RPMI7951 (cell line): ENCODE measurements at regions not wholly inside any gene's neighbourhood (a gene's known extent, or its start where the extent isn't known, plus 50 kb on each side); places are given as distances from the start of the nearest gene placed in this dataset.

ENCODE experiments used
- DNase-seq: peaks from one replicate; pipeline ENCODE4 v3.0.0-alpha.2; 2012; ENCODE audit warnings: low read depth

- DNase-seq, result no peak
These were observed 132.9 kb downstream of the RHOU start for GRCh38 chr1:228867951-228868730.

DNA sequence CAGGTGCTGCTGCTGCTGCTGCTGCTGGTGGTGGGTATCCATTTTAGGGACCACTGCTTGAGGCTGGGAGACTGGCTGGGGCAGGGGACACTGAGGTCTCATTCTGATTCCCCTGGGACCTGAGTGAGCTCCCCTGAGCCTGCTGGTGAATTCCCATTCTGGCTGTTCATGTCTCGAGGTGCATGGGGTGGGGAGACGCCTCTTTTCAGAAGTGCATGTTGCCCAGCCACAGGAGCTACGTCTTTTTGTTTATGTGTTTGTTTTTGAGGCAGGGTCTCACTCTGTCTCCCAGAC is 133.4 kb downstream of the RHOU start:
- no peak for DNase-seq

GRCh38 chr1:228869312-228869824 is 134.1 kb downstream of the RHOU start:
- DNase-seq, result no peak

- DNase-seq, result no peak
These were observed 134.9 kb downstream of the RHOU start for GRCh38 chr1:228870041-228870713.

DNA sequence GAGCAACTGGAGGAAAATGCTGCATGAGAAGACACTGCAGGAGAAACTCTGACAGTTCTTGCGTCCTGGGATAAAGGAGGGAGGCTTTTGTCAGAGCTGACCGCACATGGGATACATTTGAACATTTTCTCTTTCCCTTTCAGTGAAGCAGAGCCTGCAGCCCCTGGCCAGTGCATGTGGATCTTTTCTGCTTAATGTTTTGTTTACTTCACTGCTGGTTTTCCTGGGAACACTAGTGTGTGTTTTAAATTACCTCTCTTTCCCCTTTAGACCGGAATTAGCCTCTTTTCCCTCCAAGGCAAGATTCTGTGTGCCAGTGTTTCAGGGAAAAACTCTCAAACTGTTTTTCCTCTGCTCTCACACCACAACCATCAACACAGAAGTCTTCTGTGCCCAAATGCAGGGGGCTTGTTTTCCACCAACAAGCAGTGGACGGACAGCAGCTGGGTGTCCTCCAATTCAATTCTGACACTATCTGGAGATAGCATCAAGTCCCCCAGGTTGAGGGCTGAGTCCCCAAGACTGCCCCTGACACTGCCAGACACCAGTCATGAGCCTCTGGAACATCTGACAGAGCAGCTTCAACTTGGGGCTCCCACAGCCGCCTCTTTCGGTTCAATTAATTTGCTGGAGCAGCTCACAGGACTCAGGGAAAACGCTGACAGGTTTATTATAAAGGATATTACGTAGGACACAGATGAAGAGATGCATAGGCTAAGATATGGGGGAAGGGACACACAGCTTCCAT is 136.2 kb downstream of the RHOU start:
- no peak for DNase-seq

DNA sequence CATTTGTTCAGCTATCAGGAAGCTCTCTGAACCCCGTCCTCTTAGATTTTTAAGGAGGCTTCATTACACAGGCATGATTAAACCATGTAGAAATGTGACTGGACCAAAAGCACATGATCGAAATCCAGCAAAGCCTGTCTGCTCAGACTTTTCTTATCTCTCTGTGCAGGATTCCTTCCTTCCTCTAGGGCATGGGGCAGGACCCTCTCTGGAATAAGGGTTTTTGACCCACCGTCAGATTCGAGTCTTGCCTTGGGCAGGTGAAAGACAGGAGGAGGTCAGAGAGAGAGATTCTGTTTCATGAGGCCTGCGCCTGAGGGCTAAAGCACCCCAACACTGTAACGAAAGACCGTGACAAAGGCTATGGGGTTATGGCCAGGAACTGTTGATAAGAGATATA is 136.8 kb downstream of the RHOU start:
- DNase-seq, result no peak

DNA sequence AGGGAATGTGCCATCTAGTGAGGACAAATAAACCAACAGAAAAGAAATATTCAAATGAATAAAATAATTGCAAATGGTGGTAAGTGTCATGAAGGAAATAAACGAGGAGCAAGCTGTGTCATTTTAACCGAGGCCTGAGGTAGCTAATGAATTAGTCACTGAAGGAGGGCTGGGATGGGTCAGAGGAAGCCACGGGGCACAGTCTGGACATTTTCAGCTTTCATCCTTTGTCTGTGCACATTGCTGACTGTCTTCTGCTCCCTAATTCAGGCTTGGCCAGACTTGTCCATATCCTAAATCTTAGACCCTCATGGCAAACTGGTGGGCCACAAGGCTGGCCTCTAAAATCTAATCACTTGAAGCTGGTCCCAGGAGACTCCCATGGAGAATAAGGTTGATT is 138.4 kb downstream of the RHOU start:
- DNase-seq, result no peak

DNA sequence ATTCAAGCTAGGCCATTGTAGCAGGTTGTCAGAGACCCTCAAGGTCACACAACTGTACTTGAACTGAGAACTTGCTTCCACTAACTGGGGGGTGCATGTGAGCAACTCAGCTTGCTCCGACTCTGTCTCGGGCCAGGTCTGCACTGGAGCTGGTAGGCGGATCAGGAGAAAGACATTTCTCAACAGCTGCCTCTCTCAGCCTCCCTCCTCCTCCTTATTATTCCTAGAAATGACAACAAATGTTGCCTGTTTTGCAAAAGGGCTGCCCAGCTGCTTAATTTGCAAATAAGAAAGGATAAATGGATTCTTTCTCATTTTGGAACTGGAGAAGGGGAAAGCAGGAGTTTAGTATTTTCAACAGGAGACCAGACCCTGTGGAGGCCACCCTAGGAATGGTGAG is 140.5 kb downstream of the RHOU start:
- DNase-seq, result no peak

- DNase-seq, result no peak
These were observed 140.9 kb downstream of the RHOU start for GRCh38 chr1:228876187-228876586.

GRCh38 chr1:228879164-228879563 is 143.9 kb downstream of the RHOU start:
- DNase-seq, result no peak

DNA sequence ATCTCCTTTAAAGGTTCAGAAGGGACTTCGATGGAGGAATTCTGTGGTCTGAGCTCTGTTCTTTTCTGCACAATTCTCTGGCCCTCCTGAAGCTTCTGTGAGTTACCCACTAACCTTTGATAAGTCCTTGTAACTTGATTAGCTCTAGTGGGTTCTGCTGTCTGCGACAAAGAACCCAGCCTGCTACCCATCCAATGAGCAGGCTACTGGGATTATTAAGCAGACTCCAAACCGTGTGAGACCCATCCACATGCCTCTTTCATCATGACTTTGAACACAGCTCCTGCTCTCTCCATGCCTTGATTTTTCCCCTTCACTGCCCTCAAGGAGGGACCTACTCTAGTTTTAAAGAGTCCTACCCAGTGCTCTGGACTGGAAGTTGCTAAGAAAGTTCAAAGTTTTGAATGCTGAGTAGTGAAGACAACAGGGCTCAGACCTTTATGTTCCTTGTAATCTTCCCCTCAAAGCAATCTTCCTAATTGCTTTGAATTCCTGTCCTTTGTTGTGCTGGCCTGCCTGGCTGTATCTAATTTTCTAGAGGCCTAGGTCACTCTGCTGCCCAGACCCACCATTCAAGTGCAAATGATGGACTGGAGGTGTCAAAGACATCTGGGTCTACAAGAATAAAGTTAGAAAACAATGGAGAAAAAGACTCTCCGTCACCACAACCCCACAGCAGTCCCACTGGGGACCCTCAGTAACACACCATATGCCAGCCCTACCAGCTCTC is 146.9 kb downstream of the RHOU start:
- no peak for DNase-seq

DNA sequence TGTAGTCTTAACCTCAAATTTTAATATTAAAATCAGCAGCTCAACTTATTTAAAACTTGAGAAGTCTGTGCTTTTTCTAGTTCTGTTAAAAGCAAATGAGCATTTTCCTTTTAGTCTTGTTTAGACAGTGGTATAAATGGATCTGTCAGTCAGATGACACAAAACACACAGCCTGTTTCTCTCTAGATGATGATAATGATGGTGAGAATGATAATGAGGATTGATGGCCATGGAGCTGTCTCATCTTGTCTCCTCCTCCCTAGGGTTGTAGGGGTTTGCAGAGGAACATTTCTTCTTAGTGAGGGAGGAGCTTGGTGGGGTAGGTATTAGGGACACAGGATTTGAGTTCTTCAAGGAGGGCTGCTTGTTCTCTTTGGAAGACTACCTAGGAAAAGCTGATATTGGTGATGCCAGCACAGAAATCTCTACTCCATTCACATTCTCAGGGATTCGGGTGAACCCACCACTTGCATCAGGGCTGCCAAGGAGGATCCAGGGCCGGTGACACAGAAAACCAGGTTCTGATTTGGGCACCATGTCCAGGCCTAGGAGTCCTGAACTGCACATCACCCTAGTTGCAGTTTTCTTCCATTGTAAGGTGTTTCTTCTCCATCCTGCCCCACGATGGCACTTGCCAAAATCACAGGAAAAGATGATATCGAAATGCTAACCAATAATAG is 147.6 kb downstream of the RHOU start:
- no peak for DNase-seq

GRCh38 chr1:228883535-228883934 is 148.3 kb downstream of the RHOU start:
- no peak for DNase-seq

- no peak for DNase-seq
These were observed 148.9 kb downstream of the RHOU start for GRCh38 chr1:228884196-228884595.

DNA sequence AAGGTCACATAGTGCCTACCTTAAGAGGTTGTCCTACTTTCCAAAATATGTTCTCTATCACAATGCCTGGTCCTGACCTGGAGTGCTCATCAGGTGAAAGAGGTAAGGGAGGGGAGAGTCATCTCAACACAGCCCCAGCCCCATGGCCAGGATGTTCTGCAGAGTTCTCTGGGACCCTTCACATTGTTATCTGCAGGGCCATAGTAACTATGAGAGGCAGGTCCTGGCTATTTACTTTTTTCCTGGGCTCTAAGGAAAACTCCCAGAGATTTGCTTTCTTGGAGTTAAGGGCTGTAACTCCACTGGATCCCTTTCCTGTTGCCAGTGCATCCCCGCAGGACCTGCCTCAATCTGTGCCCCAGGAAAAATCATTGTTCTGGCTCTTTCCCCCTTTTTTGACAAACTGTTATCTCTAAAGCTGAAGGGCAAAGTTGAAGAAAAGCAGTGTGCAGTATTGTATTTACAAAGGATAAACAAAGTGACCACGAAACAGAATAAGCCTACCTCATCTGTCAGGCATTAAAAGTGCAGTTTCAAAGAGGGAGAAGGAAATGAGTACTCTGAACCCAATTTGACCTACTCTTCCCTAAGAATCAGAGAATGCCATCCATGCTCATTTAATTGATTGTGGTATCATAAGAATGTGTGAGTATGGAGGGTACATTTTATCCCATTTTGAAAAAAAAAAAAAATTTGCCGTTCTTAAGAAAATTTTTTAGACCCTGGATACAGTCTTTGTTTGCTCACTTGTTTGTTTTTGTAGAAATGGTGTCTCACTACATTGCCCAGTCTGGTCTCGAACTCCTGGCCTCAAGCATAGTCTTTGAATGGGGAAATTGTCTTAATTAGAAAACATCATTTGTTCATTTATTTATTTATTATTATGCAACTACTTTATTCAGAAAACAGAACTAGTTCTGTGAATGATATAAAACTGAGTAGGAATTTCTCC is 149.6 kb downstream of the RHOU start:
- DNase-seq, result no peak

DNA sequence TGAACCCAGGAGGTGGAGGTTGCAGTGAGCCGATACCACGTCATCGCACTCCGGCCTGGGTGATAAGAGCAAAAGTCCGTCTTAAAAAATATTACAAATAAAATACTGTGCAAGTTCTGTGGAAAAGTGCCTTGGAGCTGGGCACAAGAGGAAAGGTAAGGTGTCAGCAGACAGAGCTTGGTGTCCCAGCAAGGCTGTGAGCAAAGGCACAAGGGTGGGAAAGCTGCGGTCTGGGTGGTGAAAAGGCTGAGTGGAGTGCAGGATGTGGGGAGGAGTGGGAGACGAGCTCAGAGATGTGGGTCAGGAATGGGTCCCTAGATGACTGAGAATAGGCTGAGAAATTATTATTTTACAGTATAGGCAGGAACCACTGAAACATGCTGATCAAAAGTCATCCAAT is 150.6 kb downstream of the RHOU start:
- DNase-seq, result no peak

DNA sequence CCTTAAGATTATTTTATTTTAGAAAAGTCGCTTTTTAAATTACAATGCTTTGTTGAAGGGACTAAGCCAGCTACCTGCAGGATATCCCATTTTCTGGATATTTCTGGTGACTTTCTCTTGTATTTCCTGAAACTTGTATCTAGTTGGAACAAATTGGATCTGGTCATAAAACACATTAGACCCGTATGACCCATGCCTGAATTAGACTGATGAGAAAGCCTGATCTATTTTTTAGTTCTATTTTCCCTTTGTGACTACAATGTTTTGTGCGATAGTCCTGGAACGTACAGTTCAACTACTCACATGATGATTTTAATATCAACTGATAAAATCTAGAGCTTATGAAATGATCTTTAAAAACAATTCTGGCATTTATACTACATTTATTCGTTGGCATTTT is 151.8 kb downstream of the RHOU start:
- DNase-seq, result no peak

DNA sequence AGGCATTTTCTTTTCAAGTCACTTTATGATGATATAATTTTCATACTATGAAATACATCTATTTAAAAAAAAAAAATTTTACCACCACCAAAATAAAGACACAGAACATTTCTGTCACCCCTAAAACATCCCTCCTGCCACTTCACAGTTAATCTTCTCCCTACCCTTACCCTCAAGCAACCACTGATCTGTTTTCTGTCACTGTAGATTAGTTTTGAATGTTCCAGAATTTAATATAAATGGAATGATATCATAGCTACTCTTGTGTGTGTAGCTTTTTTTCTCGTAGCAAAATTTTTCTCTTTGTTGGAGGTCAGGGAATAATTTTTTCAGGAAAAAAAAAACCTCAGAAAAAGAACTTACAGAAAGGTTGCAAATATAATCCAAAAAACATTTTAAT is 152.7 kb downstream of the RHOU start:
- DNase-seq, result no peak

DNA sequence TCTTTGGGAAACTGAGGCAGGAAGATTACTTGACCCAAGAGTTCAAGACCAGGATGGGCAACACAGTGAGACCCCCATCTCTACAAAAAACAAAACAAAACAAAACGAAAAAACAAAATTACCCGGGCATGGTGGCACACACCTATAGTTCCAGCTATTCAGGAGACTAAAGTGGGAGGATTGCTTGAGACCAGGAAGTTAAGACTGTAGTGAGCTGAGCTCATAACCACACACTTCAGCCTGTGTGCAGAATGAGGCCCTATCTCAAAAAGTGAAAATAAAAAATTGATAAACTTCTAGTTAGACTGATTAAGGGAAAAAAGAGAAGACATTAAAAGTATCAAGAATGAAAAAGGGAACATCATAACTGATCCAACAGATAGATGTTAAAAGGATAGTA is 154.0 kb downstream of the RHOU start:
- no peak for DNase-seq

DNA sequence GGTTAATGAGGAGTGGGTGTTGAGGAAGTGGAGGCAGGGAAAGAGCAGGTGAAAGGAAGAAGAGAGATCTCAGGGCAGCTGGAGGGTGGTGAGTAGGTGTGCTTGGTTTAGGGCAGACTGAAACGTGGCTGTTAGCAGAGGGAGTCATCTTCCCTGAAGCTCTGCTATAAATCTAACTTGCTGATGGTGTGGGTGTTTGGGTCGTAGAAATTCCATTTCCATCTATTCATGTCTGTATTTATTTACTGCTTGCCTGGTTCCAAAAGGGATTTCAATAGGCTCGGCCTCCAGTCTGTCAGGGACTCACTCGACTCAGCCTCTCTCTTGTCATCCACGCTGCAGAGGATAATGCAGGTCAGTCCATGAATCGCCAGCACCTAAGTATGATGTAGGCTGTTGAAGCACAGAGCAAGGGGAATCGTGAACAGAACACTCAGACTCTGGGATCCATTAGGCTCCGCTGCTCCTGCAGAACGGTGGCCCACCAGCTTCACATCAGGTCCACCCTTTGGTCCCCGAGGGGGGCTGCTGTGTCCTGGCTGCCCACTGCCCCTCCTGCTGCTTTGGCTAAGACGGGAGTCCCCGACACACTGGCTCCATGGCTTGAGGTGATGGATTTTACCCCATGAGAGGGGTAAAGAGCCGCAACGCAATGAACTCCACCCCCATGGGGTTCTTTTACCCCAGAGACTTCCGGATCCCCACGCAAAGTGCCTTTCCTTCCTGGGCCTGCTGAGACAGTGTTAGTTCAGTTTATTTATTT is 156.2 kb downstream of the RHOU start:
- DNase-seq, result no peak
